KMS-11 (cell line): ENCODE measurements at regions not wholly inside any gene's neighbourhood (a gene's known extent, or its start where the extent isn't known, plus 50 kb on each side); places are given as distances from the start of the nearest gene placed in this dataset.

ENCODE experiments used
- H2AFZ ChIP-seq: fragments of 200-600 bp; sonication (generic); 2 replicates; pipeline ENCODE4 v1.6.1; 2016; ENCODE audit warnings: antibody characterized with exemption, mixed run types, low read depth
- H3K27ac ChIP-seq: fragments of 200-600 bp; sonication (generic); 2 replicates; pipeline ENCODE4 v1.6.1; 2016; ENCODE audit warnings: mild to moderate bottlenecking, mixed run types
- H3K27me3 ChIP-seq: fragments of 200-600 bp; sonication (generic); 2 replicates; pipeline ENCODE4 v1.6.1; 2017; ENCODE audit warnings: mild to moderate bottlenecking, low read depth, mixed run types, moderate library complexity; ENCODE audit not compliant: insufficient read depth
- H3K36me3 ChIP-seq: fragments of 200-600 bp; sonication (generic); 2 replicates; pipeline ENCODE4 v1.6.1; 2017; ENCODE audit warnings: mild to moderate bottlenecking, mixed run types; ENCODE audit not compliant: insufficient read depth
- H3K4me1 ChIP-seq: fragments of 200-600 bp; sonication (generic); 2 replicates; pipeline ENCODE4 v1.6.1; 2016; ENCODE audit warnings: mild to moderate bottlenecking, low read depth, mixed run types; ENCODE audit not compliant: poor library complexity, severe bottlenecking
- H3K4me2 ChIP-seq: fragments of 200-600 bp; sonication (generic); 2 replicates; pipeline ENCODE4 v1.7.0; 2016; ENCODE audit warnings: mild to moderate bottlenecking, mixed run types
- H3K4me3 ChIP-seq: fragments of 200-600 bp; sonication (generic); IDR thresholded peaks from 2 replicates; pipeline ENCODE4 v1.6.1; 2017; ENCODE audit warnings: low read depth, low read length, mixed read lengths; ENCODE audit not compliant: insufficient read depth
- H3K79me2 ChIP-seq: fragments of 200-600 bp; sonication (generic); 2 replicates; pipeline ENCODE4 v1.6.1; 2016; ENCODE audit warnings: low read depth, mixed run types; ENCODE audit not compliant: insufficient read depth
- H3K9ac ChIP-seq: fragments of 200-600 bp; sonication (generic); 2 replicates; pipeline ENCODE4 v1.6.1; 2016; ENCODE audit warnings: mild to moderate bottlenecking, mixed run types
- H4K20me1 ChIP-seq: fragments of 200-600 bp; sonication (generic); 2 replicates; pipeline ENCODE4 v1.6.1; 2016; ENCODE audit warnings: mild to moderate bottlenecking, mixed run types; ENCODE audit not compliant: insufficient read depth
- TF ChIP-seq, protein P1 (sequence below): fragments of 200-600 bp; sonication (generic); conservative IDR thresholded peaks from 2 replicates; pipeline ENCODE4 v1.6.1; 2017; ENCODE audit warnings: low read depth, mild to moderate bottlenecking, antibody characterized with exemption, low read length, moderate library complexity, mixed read lengths

DNA sequence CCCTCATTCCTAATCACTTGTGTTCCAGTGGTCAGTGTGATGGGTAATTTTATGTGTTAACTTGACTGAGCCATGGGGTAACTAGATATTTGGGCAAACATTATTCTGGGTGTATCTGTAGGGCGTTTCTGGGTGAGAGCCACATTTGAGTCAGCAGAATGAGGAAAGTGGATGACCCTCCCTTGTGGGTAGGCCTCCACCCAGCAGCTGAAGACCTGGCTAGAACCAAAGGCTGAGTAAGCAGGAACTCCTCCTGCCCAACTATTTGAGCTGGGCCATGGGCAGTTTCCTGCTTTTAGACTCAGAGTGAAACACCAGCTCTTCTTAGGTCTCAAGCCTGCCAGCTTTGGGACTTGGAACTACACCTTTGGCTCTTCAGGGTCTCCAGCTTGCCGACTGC is 141.8 kb downstream of the ACKR3 start:
- Histone ChIP-seq H3K4me1 (no peaks in the 10 kb centered on the region), H2AFZ (no peak overlapping the region), H3K4me2 (no peak overlapping the region), H3K27ac (no peak overlapping the region), H4K20me1 (no peaks in the 10 kb centered on the region), H3K4me3 (no peak overlapping the region), H3K79me2 (no peaks in the 10 kb centered on the region), H3K9ac (no peak overlapping the region), H3K36me3 (no peaks in the 10 kb centered on the region), H3K27me3 (no peaks in the 10 kb centered on the region)
- TF ChIP-seq, protein P1, sequence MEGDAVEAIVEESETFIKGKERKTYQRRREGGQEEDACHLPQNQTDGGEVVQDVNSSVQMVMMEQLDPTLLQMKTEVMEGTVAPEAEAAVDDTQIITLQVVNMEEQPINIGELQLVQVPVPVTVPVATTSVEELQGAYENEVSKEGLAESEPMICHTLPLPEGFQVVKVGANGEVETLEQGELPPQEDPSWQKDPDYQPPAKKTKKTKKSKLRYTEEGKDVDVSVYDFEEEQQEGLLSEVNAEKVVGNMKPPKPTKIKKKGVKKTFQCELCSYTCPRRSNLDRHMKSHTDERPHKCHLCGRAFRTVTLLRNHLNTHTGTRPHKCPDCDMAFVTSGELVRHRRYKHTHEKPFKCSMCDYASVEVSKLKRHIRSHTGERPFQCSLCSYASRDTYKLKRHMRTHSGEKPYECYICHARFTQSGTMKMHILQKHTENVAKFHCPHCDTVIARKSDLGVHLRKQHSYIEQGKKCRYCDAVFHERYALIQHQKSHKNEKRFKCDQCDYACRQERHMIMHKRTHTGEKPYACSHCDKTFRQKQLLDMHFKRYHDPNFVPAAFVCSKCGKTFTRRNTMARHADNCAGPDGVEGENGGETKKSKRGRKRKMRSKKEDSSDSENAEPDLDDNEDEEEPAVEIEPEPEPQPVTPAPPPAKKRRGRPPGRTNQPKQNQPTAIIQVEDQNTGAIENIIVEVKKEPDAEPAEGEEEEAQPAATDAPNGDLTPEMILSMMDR: no peak

DNA sequence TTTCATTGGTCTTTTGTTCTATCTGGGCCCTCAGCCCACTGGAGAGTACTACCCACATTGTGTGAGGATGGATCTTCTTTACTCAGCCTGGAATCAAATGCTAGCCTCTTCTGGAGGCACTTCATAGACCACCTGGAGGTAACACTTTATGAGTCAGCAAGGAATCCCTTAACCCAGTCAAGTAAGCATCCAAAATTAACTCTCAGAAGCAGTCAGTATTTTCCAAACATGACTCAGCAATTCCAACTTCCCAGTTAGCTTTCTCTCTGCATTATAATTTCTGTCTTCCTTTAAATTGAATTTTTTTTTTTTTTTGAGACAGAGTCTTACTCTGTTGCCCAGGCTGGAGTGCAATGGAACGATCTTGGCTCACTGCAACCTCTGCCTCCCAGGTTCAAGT is 142.7 kb downstream of the ACKR3 start:
- Histone ChIP-seq H3K4me1 (no peaks in the 10 kb centered on the region), H3K27ac (no peak overlapping the region), H3K79me2 (no peaks in the 10 kb centered on the region), H3K4me3 (no peak overlapping the region), H3K27me3 (no peaks in the 10 kb centered on the region), H3K4me2 (no peak overlapping the region), H2AFZ (no peak overlapping the region), H4K20me1 (no peaks in the 10 kb centered on the region), H3K9ac (no peak overlapping the region), H3K36me3 (no peaks in the 10 kb centered on the region)
- TF ChIP-seq, protein P1: no peak

DNA sequence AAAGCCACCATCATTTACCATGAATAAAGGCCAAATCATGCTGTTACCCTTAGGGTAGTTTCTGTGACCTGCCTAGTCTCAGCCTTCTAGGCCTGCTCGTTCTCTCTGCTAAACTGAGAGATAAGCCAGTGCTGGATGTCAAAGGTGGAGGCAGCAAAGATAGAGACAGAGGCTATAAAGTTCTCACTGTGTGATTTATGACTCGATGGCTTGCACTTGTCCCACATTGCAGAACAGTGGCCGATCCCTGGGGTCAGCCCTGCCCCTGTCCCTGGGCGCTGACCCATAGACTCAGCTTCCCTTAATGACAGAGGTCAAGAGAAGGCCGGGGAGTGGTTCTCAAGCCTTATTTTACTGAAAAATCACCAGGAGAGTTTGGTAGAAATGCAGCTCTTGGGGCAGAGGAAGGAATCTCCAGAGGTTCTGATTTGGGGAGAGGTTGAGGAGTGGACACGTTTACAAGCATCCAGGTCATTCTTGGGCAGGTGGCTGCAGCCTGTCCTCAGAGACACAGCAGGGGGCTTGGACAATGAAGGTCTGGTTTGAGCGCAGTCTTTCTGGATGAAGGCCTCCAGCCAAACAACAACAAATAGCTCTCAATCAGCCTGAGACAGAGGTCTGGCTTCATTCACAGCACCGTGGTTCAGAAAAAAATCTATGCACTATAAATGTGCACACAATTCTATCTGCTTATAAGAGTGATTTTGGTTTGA is 143.5 kb downstream of the ACKR3 start:
- H2AFZ ChIP-seq: no peak overlapping the region
- no peaks in the 10 kb centered on the region for H3K79me2 ChIP-seq
- TF ChIP-seq, protein P1: no peak
- no peaks in the 10 kb centered on the region for H3K36me3 ChIP-seq
- H3K27me3 ChIP-seq: no peaks in the 10 kb centered on the region
- H3K9ac ChIP-seq: no peak overlapping the region
- no peaks in the 10 kb centered on the region for H3K4me1 ChIP-seq
- no peak overlapping the region for H3K4me2 ChIP-seq
- H3K27ac ChIP-seq: no peak overlapping the region
- H3K4me3 ChIP-seq: no peak overlapping the region
- no peaks in the 10 kb centered on the region for H4K20me1 ChIP-seq

DNA sequence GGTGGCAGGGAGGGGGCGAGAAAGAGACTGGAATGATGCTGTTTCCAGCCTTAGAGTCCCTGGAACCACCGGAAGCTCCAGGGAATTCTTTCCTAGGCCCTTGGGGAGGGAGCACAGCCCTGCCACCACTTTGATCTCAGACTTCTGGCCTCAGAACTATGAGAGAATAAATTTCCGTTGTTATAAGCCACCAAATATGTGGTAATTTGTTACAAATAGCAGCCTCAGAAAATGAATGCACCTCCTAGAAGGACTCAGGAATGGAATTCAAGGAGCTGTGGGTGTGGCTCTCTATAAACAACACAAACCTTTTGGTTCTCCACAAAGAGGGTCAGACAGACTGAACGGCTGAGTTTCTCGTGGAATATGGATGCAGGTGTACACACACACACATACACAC is 144.5 kb downstream of the ACKR3 start:
- TF ChIP-seq, protein P1: no peak
- Histone ChIP-seq H4K20me1 (no peaks in the 10 kb centered on the region), H3K27ac (no peak overlapping the region), H3K4me1 (no peaks in the 10 kb centered on the region), H2AFZ (no peak overlapping the region), H3K9ac (no peak overlapping the region), H3K27me3 (no peaks in the 10 kb centered on the region), H3K36me3 (no peaks in the 10 kb centered on the region), H3K4me3 (no peak overlapping the region), H3K4me2 (no peak overlapping the region), H3K79me2 (no peaks in the 10 kb centered on the region)
